CD4-positive, CD25-positive, alpha-beta regulatory T cell (primary cell): ENCODE measurements at regions not wholly inside any gene's neighbourhood (a gene's known extent, or its start where the extent isn't known, plus 50 kb on each side); places are given as distances from the start of the nearest gene placed in this dataset.

Experiments
- ATAC-seq, 2 donors: fragments of 150-1000 bp; cut with Tn5 transposase; one replicate each; pipeline ENCODE4 v1.10.0; 2021; ENCODE audit warnings: low read depth in 2 of 2, moderate number of reproducible peaks in 2 of 2, moderate library complexity in 1 of 2
- DNase-seq, 3 donors: peaks; one replicate each; pipeline versions ENCODE4 v3.0.0 to v3.0.0-alpha.2; 2012 to 2022; ENCODE audit warnings: mixed read lengths in 1 of 3
- H3K27ac ChIP-seq: one replicate; pipeline ENCODE4 v1.7.0; 2013; ENCODE audit warnings: mild to moderate bottlenecking, low read length; ENCODE audit not compliant: insufficient read depth, poor library complexity, severe bottlenecking
- H3K27me3 ChIP-seq: one replicate; pipeline ENCODE4 v1.7.0; 2013; ENCODE audit warnings: low read length; ENCODE audit not compliant: control insufficient read depth, insufficient read depth
- H3K36me3 ChIP-seq: one replicate; pipeline ENCODE4 v1.7.0; 2013; ENCODE audit warnings: mild to moderate bottlenecking, low read length, moderate library complexity; ENCODE audit not compliant: control insufficient read depth, insufficient read depth
- H3K4me1 ChIP-seq: 2 replicates; pipeline ENCODE4 v1.7.0; 2013; ENCODE audit warnings: mild to moderate bottlenecking, low read length; ENCODE audit not compliant: insufficient read depth, control insufficient read depth, poor library complexity, severe bottlenecking
- H3K4me3 ChIP-seq: one replicate; pipeline ENCODE4 v1.7.0; 2013; ENCODE audit warnings: low read depth, mild to moderate bottlenecking, low read length, moderate library complexity
- H3K9me3 ChIP-seq, 2 experiments: 1 replicate in 1 of 2; 2 replicates in 1 of 2; pipeline ENCODE4 v1.7.0; 2013; ENCODE audit warnings: low read length in 2 of 2, mild to moderate bottlenecking in 1 of 2, moderate library complexity in 1 of 2; ENCODE audit not compliant: control insufficient read depth in 2 of 2
- H3K27ac Mint-ChIP-seq, 3 donors: one replicate each; pipeline ENCODE4 v1.8.0; 2020 to 2022; ENCODE audit warnings: mild to moderate bottlenecking in 3 of 3, mixed read lengths in 3 of 3, moderate library complexity in 2 of 3
- H3K27me3 Mint-ChIP-seq: one replicate; pipeline ENCODE4 v1.8.0; 2022; ENCODE audit warnings: mild to moderate bottlenecking, mixed read lengths
- H3K36me3 Mint-ChIP-seq: one replicate; pipeline ENCODE4 v1.8.0; 2020; ENCODE audit warnings: mixed read lengths
- H3K4me1 Mint-ChIP-seq, 4 donors: one replicate each; pipeline ENCODE4 v1.8.0; 2020 to 2022; ENCODE audit warnings: mixed read lengths in 4 of 4, mild to moderate bottlenecking in 1 of 4
- H3K4me3 Mint-ChIP-seq, 4 donors: one replicate each; pipeline ENCODE4 v1.8.0; 2020 to 2022; ENCODE audit warnings: mild to moderate bottlenecking in 4 of 4, mixed read lengths in 4 of 4, moderate library complexity in 3 of 4
- H3K9me3 Mint-ChIP-seq, 7 donors: one replicate each; pipeline ENCODE4 v1.8.0; 2020 to 2022; ENCODE audit warnings: mixed read lengths in 7 of 7, mild to moderate bottlenecking in 3 of 7, moderate library complexity in 2 of 7

GRCh38 chr2:71846669-71847291, 300.9 kb downstream of the CYP26B1 start:
- Histone ChIP-seq H3K27me3 (no peaks in the 10 kb centered on the region), H3K36me3 (no peaks in the 10 kb centered on the region), H3K27ac (no peak overlapping the region), H3K9me3 (no peaks in the 10 kb centered on the region), H3K4me3 (no peak overlapping the region), H3K4me1 (no peaks in the 10 kb centered on the region)
- Mint-ChIP-seq H3K4me3 (no peak overlapping the region), H3K4me1 (no peaks in the 10 kb centered on the region), H3K27ac (no peak overlapping the region), H3K36me3 (no peaks in the 10 kb centered on the region), H3K9me3 (peaks cover 0 to 2% (median 0%) of the 10 kb centered on the region in 7 donors), H3K27me3 (peaks cover 6% of the 10 kb centered on the region)
- no peak for DNase-seq
- ATAC-seq = no peak

GRCh38 chr2:71846072-71846471, 301.6 kb downstream of the CYP26B1 start:
- H3K27ac Mint-ChIP-seq = no peak overlapping the region
- ATAC-seq = no peak
- H3K4me1 Mint-ChIP-seq = no peaks in the 10 kb centered on the region

GRCh38 chr2:71844967-71845366, 302.7 kb downstream of the CYP26B1 start:
- Mint-ChIP-seq H3K36me3 (no peaks in the 10 kb centered on the region), H3K4me1 (no peaks in the 10 kb centered on the region), H3K27me3 (peaks cover 9% of the 10 kb centered on the region), H3K27ac (no peak overlapping the region), H3K4me3 (no peak overlapping the region), H3K9me3 (peaks cover 0 to 2% (median 0%) of the 10 kb centered on the region in 7 donors)
- H3K4me3 ChIP-seq = no peak overlapping the region
- H3K27me3 ChIP-seq = no peaks in the 10 kb centered on the region
- no peaks in the 10 kb centered on the region for H3K36me3 ChIP-seq
- no peaks in the 10 kb centered on the region for H3K4me1 ChIP-seq
- H3K27ac ChIP-seq = no peak overlapping the region
- DNase-seq (no peak), ATAC-seq (no peak)
- no peaks in the 10 kb centered on the region for H3K9me3 ChIP-seq

More at GRCh38 chr2:71846072-71846471, 301.6 kb downstream of the CYP26B1 start:
- H3K9me3 ChIP-seq = no peaks in the 10 kb centered on the region
- H3K27ac ChIP-seq = no peak overlapping the region
- no peaks in the 10 kb centered on the region for H3K36me3 ChIP-seq
- H3K27me3 ChIP-seq = no peaks in the 10 kb centered on the region
- Mint-ChIP-seq H3K9me3 (peaks cover 0 to 2% (median 0%) of the 10 kb centered on the region in 7 donors), H3K27me3 (peaks cover 9% of the 10 kb centered on the region), H3K36me3 (no peaks in the 10 kb centered on the region), H3K4me3 (no peak overlapping the region)
- no peak overlapping the region for H3K4me3 ChIP-seq
- DNase-seq = no peak
- no peaks in the 10 kb centered on the region for H3K4me1 ChIP-seq

DNA sequence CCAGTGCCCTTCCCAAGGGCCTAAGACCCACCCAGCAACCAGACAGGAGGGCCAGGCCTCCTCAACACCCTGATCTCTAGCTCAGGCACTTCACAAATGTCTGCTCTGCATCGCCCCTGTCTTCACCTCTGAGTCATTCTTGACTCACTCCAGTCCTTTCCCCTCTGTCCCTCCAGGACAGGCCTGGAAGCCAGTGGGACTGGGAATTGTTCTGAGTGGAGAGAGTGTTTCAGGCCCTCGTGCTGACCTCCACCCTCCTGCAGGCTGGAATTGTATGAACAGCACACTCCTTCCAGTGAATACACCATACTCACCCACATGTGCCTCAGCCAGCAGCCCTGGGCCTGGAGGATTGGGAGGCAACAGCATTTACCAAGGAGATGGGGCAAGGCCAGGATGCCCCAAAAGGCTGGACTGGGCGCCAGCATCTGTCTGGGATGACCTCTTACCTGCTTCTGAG, 304.2 kb downstream of the CYP26B1 start:
- Mint-ChIP-seq H3K36me3 (no peaks in the 10 kb centered on the region), H3K27ac (no peak overlapping the region), H3K4me3 (no peak overlapping the region), H3K4me1 (no peaks in the 10 kb centered on the region), H3K9me3 (peaks cover 0 to 1% (median 0%) of the 10 kb centered on the region in 7 donors), H3K27me3 (peaks cover 14% of the 10 kb centered on the region)
- Histone ChIP-seq H3K4me3 (no peak overlapping the region), H3K9me3 (no peaks in the 10 kb centered on the region), H3K27ac (no peak overlapping the region), H3K36me3 (no peaks in the 10 kb centered on the region), H3K4me1 (no peaks in the 10 kb centered on the region), H3K27me3 (no peaks in the 10 kb centered on the region)
- DNase-seq (no peak), ATAC-seq (no peak)

GRCh38 chr2:71842744-71843143, 304.9 kb downstream of the CYP26B1 start:
- H3K27me3 Mint-ChIP-seq = peaks cover 14% of the 10 kb centered on the region
- H3K4me3 Mint-ChIP-seq = no peak overlapping the region
- no peak overlapping the region for H3K27ac Mint-ChIP-seq
- no peak overlapping the region for H3K27ac ChIP-seq
- no peak overlapping the region for H3K4me3 ChIP-seq
- H3K36me3 ChIP-seq = no peaks in the 10 kb centered on the region
- H3K27me3 ChIP-seq = no peaks in the 10 kb centered on the region
- no peaks in the 10 kb centered on the region for H3K9me3 ChIP-seq
- H3K9me3 Mint-ChIP-seq = no peaks in the 10 kb centered on the region
- DNase-seq (no peak), ATAC-seq (no peak)
- H3K4me1 Mint-ChIP-seq = no peaks in the 10 kb centered on the region
- no peaks in the 10 kb centered on the region for H3K36me3 Mint-ChIP-seq
- no peaks in the 10 kb centered on the region for H3K4me1 ChIP-seq

- DNase-seq (no peak), ATAC-seq (no peak)
- no peaks in the 10 kb centered on the region for H3K27me3 ChIP-seq
- H3K4me1 ChIP-seq = no peaks in the 10 kb centered on the region
- H3K36me3 ChIP-seq = no peaks in the 10 kb centered on the region
- H3K27ac ChIP-seq = no peak overlapping the region
- Mint-ChIP-seq H3K27me3 (peaks cover 14% of the 10 kb centered on the region), H3K9me3 (no peaks in the 10 kb centered on the region), H3K4me3 (no peak overlapping the region), H3K27ac (no peak overlapping the region), H3K36me3 (no peaks in the 10 kb centered on the region), H3K4me1 (no peaks in the 10 kb centered on the region)
- no peak overlapping the region for H3K4me3 ChIP-seq
- no peaks in the 10 kb centered on the region for H3K9me3 ChIP-seq
These were observed 307.8 kb downstream of the CYP26B1 start for GRCh38 chr2:71839826-71840225.

GRCh38 chr2:71834796-71835195, 312.9 kb downstream of the CYP26B1 start:
- Histone ChIP-seq H3K9me3 (no peaks in the 10 kb centered on the region), H3K4me1 (no peaks in the 10 kb centered on the region), H3K36me3 (no peaks in the 10 kb centered on the region), H3K27ac (no peak overlapping the region), H3K27me3 (no peaks in the 10 kb centered on the region), H3K4me3 (no peak overlapping the region)
- Mint-ChIP-seq H3K4me3 (no peak overlapping the region), H3K27ac (no peak overlapping the region), H3K9me3 (no peaks in the 10 kb centered on the region), H3K4me1 (no peaks in the 10 kb centered on the region), H3K36me3 (no peaks in the 10 kb centered on the region), H3K27me3 (peaks cover 17% of the 10 kb centered on the region)
- ATAC-seq (no peak), DNase-seq (no peak)

- no peak overlapping the region for H3K27ac Mint-ChIP-seq
- H3K4me1 Mint-ChIP-seq = no peaks in the 10 kb centered on the region
- no peaks in the 10 kb centered on the region for H3K36me3 Mint-ChIP-seq
- H3K9me3 Mint-ChIP-seq = no peaks in the 10 kb centered on the region
- peaks cover 17% of the 10 kb centered on the region for H3K27me3 Mint-ChIP-seq
- H3K27ac ChIP-seq = no peak overlapping the region
- no peaks in the 10 kb centered on the region for H3K9me3 ChIP-seq
- no peak for DNase-seq
- H3K4me1 ChIP-seq = no peaks in the 10 kb centered on the region
- H3K36me3 ChIP-seq = no peaks in the 10 kb centered on the region
- ATAC-seq = no peak
- no peak overlapping the region for H3K4me3 ChIP-seq
- no peak overlapping the region for H3K4me3 Mint-ChIP-seq
- H3K27me3 ChIP-seq = no peaks in the 10 kb centered on the region
These were observed 313.7 kb downstream of the CYP26B1 start for GRCh38 chr2:71833855-71834560.
